ENCODE measurements at regions not wholly inside any gene's neighbourhood (a gene's known extent, or its start where the extent isn't known, plus 50 kb on each side); places are given as distances from the start of the nearest gene placed in this dataset.
"Not testable (repeated sequence)": the region's sequence is repeated elsewhere in the genome, so short reads cannot be mapped to it uniquely, and the experiment has no call there.

- H3K4me3 Mint-ChIP-seq, result no peak overlapping the region
- peaks cover 54% of the 10 kb centered on the region for H3K9me3 Mint-ChIP-seq
- H3K4me1 Mint-ChIP-seq, result no peaks in the 10 kb centered on the region
- H3K27me3 Mint-ChIP-seq (ENCODE audit: low read depth), result no peaks in the 10 kb centered on the region
- peaks cover 26% of the 10 kb centered on the region for H3K36me3 Mint-ChIP-seq
- H3K27ac Mint-ChIP-seq, result no peak overlapping the region
- no peak for DNase-seq (ENCODE audit: low spot score in 2 of 2, unreplicated experiment in 2 of 2)
- TF ChIP-seq CTCF (IDR thresholded peaks at IDR 0.05; ENCODE audit: unreplicated experiment), result no peak
These were observed 64.0 kb downstream of the GPRASP3 start for GRCh38 chrX:102784550-102784949.

GRCh38 chrX:102787283-102787682, 66.7 kb downstream of the GPRASP3 start:
- no peak overlapping the region for H3K4me3 Mint-ChIP-seq
- H3K36me3 Mint-ChIP-seq, result peaks cover 28% of the 10 kb centered on the region
- TF ChIP-seq CTCF (IDR thresholded peaks at IDR 0.05; ENCODE audit: unreplicated experiment), result no peak
- no peak overlapping the region for H3K27ac Mint-ChIP-seq
- no peaks in the 10 kb centered on the region for H3K27me3 Mint-ChIP-seq (ENCODE audit: low read depth)
- no peaks in the 10 kb centered on the region for H3K4me1 Mint-ChIP-seq
- peaks cover 46% of the 10 kb centered on the region for H3K9me3 Mint-ChIP-seq
- DNase-seq (ENCODE audit: low spot score in 2 of 2, unreplicated experiment in 2 of 2), result no peak

- no peak overlapping the region for H3K27ac Mint-ChIP-seq
- H3K4me3 Mint-ChIP-seq, result no peak overlapping the region
- H3K9me3 Mint-ChIP-seq, result peaks cover 51% of the 10 kb centered on the region
- DNase-seq (ENCODE audit: low spot score in 2 of 2, unreplicated experiment in 2 of 2), result no peak
- TF ChIP-seq CTCF (IDR thresholded peaks at IDR 0.05; ENCODE audit: unreplicated experiment), result no peak
- H3K4me1 Mint-ChIP-seq, result no peaks in the 10 kb centered on the region
- H3K27me3 Mint-ChIP-seq (ENCODE audit: low read depth), result no peaks in the 10 kb centered on the region
- peaks cover 3% of the 10 kb centered on the region for H3K36me3 Mint-ChIP-seq
These were observed 87.8 kb downstream of the GPRASP3 start for GRCh38 chrX:102808336-102808735.

- not testable (repeated sequence) for H3K27me3 Mint-ChIP-seq (ENCODE audit: low read depth); DNase-seq (ENCODE audit: low spot score in 2 of 2, unreplicated experiment in 2 of 2); H3K4me1 Mint-ChIP-seq; H3K4me3 Mint-ChIP-seq; H3K27ac Mint-ChIP-seq
- peaks cover 52% of the 10 kb centered on the region for H3K9me3 Mint-ChIP-seq
- peaks cover 45% of the 10 kb centered on the region for H3K36me3 Mint-ChIP-seq
These were observed 97.7 kb downstream of the GPRASP3 start for GRCh38 chrX:102818269-102818668.

GRCh38 chrX:102832661-102833060, 104.4 kb upstream of the RAB40AL start:
- Mint-ChIP-seq H3K27me3 (ENCODE audit: low read depth) (no peaks in the 10 kb centered on the region), H3K4me1 (no peaks in the 10 kb centered on the region), H3K4me3 (no peak overlapping the region), H3K36me3 (peaks cover 7% of the 10 kb centered on the region), H3K27ac (no peak overlapping the region), H3K9me3 (peaks cover 9% of the 10 kb centered on the region)
- TF ChIP-seq CTCF (IDR thresholded peaks at IDR 0.05; ENCODE audit: unreplicated experiment), result no peak
- DNase-seq (ENCODE audit: low spot score in 2 of 2, unreplicated experiment in 2 of 2), result no peak

GRCh38 chrX:102833136-102833535, 103.9 kb upstream of the RAB40AL start:
- Mint-ChIP-seq H3K27me3 (ENCODE audit: low read depth) (no peaks in the 10 kb centered on the region), H3K4me3 (no peak overlapping the region), H3K36me3 (peaks cover 7% of the 10 kb centered on the region), H3K27ac (no peak overlapping the region), H3K4me1 (no peaks in the 10 kb centered on the region), H3K9me3 (peaks cover 9% of the 10 kb centered on the region)
- DNase-seq (ENCODE audit: low spot score in 2 of 2, unreplicated experiment in 2 of 2), result no peak
- TF ChIP-seq CTCF (IDR thresholded peaks at IDR 0.05; ENCODE audit: unreplicated experiment), result no peak

Measured in mesothelial cell of epicardium (in vitro differentiated cells).